GM23338 (cell line): ENCODE measurements at regions not wholly inside any gene's neighbourhood (a gene's known extent, or its start where the extent isn't known, plus 50 kb on each side); places are given as distances from the start of the nearest gene placed in this dataset.

Experiments used
- CREB1 ChIP-seq: fragments of 250-450 bp; sonication (Bioruptor Pico); IDR thresholded peaks from 2 replicates; pipeline ENCODE4 v1.5.0; 2020; ENCODE audit warnings: low read depth, mild to moderate bottlenecking, moderate library complexity
- CTCF ChIP-seq, 2 experiments: fragments of 200-600 bp in 1 of 2; sonication (generic) in 1 of 2; conservative IDR thresholded peaks; 2 replicates each; pipeline versions ENCODE4 v1.5.1 to v1.6.1; 2016 to 2017; ENCODE audit warnings: antibody characterized with exemption in 2 of 2, low read depth in 2 of 2, mild to moderate bottlenecking in 2 of 2, moderate library complexity in 1 of 2
- ETS1 ChIP-seq: IDR thresholded peaks from 2 replicates; pipeline ENCODE4 v1.6.1; 2016; ENCODE audit warnings: antibody characterized with exemption
- EZH2 ChIP-seq: fragments of 200-600 bp; sonication (generic); IDR thresholded peaks from one replicate; pipeline ENCODE4 v1.8.0; 2017; ENCODE audit warnings: antibody characterized with exemption, mild to moderate bottlenecking, low read depth; ENCODE audit not compliant: unreplicated experiment
- EZH2phosphoT487 ChIP-seq: fragments of 200-600 bp; sonication (generic); IDR thresholded peaks from one replicate; pipeline ENCODE4 v1.8.1; 2018; ENCODE audit warnings: antibody characterized with exemption; ENCODE audit not compliant: unreplicated experiment
- JUNB ChIP-seq: IDR thresholded peaks from one replicate; pipeline ENCODE4 v1.6.1; 2016; ENCODE audit warnings: antibody characterized with exemption; ENCODE audit not compliant: unreplicated experiment
- NANOG ChIP-seq: IDR thresholded peaks from 2 replicates; pipeline ENCODE4 v1.6.1; 2016; ENCODE audit warnings: antibody characterized with exemption, borderline replicate concordance
- POLR2AphosphoS5 ChIP-seq: IDR thresholded peaks from 2 replicates; pipeline ENCODE4 v1.6.1; 2016; ENCODE audit warnings: antibody characterized with exemption, low read depth
- REST ChIP-seq: IDR thresholded peaks from one replicate; pipeline ENCODE4 v1.6.1; 2018; ENCODE audit warnings: antibody characterized with exemption; ENCODE audit not compliant: unreplicated experiment
- STAT1 ChIP-seq: IDR thresholded peaks from one replicate; pipeline ENCODE4 v1.6.1; 2016; ENCODE audit warnings: antibody characterized with exemption; ENCODE audit not compliant: unreplicated experiment
- ZNF114 ChIP-seq: fragments of 250-450 bp; sonication (Bioruptor Pico); IDR thresholded peaks from 2 replicates; pipeline ENCODE4 v1.5.0; 2020; ENCODE audit warnings: mild to moderate bottlenecking, moderate library complexity
- ZNF462 ChIP-seq: fragments of 250-450 bp; sonication (Bioruptor Pico); IDR thresholded peaks from 2 replicates; pipeline ENCODE4 v1.5.0; 2020; ENCODE audit warnings: mild to moderate bottlenecking, moderate library complexity

- TF ChIP-seq CTCF (conservative IDR thresholded peaks at IDR 0.05; ENCODE audit: low read depth in 2 of 2) (no peak), JUNB (no peak), POLR2AphosphoS5 (no peak), EZH2 (no peak), CREB1 (no peak), REST (no peak), NANOG (no peak), ZNF462 (CRISPR knock-in tag) (no peak), ETS1 (no peak), EZH2phosphoT487 (no peak), STAT1 (no peak), ZNF114 (no peak)
Observed at GRCh38 chrX:16476692-16477091, 173.3 kb upstream of the S100G start.
